Activated CD4-positive, CD25-positive, alpha-beta regulatory T cell (primary cell): ENCODE measurements at regions not wholly inside any gene's neighbourhood (a gene's known extent, or its start where the extent isn't known, plus 50 kb on each side); places are given as distances from the start of the nearest gene placed in this dataset.
"Not testable (repeated sequence)": the region's sequence is repeated elsewhere in the genome, so short reads cannot be mapped to it uniquely, and the experiment has no call there.

Experiments
- DNase-seq, 4 experiments: peaks; one replicate each; lab custom pipeline; 2025; lab: John Stamatoyannopoulos, UW

GRCh38 chr12:127981875-127982274, 285.1 kb upstream of the TMEM132C start:
- DNase-seq: no peak

DNA sequence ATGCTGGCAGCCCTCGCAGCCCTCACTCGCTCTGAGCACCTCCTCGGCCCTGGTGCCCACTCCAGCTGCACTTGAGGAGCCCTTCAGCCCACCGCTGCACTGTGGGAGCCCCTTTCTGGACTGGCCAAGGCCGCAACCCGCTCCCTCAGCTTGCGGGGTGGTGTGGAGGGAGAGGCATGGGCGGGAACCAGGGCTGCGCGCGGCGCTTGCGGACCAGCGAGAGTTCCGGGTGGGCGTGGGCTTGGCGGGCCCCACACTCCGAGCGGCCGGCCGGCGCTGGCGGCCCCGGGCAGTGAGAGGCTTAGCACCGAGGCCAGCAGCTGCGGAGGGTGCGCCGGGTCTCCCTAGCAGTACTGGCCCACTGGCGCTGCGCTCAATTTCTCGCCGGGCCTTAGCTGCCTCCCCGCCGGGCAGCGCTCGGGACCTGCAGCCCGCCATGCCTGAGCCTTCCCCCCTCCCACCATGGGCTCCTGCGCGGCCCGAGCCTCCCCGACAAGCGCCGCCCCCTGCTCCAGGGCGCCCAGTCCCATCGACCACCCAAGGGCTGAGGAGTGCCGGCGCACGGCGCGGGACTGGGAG, 283.7 kb upstream of the TMEM132C start:
- not testable (repeated sequence) for DNase-seq

DNA sequence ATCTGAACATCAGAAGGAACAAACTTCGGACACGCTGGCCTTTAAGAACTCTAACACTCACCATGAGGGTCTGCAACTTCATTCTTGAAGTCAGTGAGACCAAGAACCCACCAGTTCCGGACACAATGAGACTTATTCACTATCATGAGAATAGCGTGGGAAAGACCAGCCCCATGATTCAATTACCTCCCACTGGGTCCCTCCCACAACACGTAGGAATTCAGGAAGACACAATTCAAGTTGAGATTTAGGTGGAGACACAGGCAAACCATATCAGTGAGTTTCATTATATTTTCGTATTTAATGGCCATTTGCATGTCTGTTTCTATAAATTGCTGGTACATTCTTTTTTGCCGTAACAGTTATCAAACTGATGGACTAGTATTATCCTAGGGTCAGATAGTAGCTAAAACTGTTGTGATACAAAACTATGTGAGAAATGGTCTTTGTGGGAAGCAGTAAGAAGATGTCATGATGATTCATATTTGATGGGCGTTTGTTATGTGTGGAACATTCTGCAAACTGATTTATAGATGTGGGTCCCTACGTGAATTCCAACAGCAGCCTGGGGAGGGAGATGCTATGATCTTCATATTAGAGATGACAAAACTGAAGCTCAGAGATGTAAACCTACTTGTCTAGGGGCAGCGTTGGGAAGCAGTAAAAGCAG, 282.4 kb upstream of the TMEM132C start:
- DNase-seq: no peak

GRCh38 chr12:127987199-127987901, 279.6 kb upstream of the TMEM132C start:
- DNase-seq: no peak

- DNase-seq: no peak
These were observed 275.5 kb upstream of the TMEM132C start for GRCh38 chr12:127991485-127991884.

- no peak for DNase-seq
These were observed 268.0 kb upstream of the TMEM132C start for GRCh38 chr12:127998988-127999387.

DNA sequence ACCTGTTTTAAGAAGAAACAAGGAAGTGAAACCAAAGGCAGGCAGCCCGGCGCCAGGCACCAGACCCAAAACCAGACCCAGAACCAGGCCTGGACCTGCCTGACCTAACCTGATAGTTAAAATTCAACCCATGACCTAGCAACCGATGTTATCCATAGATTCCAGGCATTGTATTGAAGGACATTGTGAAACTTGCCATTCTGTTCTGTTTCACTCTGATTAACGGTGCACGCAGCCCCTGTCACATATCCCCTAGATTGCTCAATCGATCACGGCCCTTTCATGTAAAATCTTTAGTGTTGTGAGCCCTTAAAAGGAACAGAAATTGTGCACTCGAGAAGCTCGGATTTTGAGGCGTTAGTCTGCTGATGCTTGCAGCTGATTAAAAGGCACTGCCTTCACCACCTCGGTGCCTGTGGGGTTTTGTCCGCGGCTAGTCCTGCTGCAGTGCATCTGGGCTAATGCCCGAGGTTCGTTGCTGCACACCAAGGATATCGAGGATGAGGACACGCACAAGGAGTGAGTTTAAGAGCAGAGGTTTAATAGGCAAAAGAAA, 262.5 kb upstream of the TMEM132C start:
- DNase-seq: no peak

- no peak for DNase-seq
These were observed 259.7 kb upstream of the TMEM132C start for GRCh38 chr12:128007250-128007649.

GRCh38 chr12:128008341-128008740, 258.6 kb upstream of the TMEM132C start:
- DNase-seq: no peak

DNA sequence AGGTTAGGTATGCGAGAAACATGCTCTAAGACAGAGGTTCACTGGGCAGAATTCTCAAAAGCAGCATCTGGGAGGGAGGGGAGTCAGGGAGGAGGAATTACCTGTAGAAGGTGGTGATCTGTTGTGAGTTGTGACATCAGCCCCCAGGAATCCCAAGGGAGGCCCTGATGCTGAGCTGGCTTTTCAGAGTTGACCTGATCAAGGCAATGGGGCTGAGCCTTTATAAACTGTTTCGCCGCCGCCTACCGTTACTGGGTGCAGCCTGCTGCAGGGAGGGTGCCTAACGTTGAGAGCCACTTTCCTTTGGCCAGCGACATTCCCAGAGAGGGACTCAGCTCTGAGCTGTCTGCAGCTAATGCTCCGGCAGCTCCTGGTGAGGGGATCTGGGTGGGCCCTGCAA, 257.9 kb upstream of the TMEM132C start:
- DNase-seq: no peak

- DNase-seq: no peak
These were observed 254.9 kb upstream of the TMEM132C start for GRCh38 chr12:128012110-128012509.

DNA sequence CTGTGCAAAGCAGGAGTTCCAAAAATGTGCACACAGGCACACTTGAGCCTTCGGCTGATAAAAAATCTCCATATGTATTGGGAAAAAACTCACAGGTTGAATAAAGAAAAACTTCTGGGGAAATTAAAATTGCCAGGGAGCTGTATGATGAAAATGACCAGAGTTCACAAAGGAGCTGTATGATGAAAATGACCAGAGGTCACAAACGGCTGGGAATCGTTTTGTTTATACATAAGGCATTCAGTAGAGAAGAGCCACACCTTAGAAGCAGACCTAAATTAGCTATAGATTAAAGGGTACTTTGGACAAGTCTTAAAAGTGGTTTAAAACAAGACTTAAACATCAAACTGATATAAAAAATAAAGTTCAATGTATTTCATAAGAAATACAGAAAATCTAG, 251.7 kb upstream of the TMEM132C start:
- DNase-seq: no peak

GRCh38 chr12:128018067-128018466, 248.9 kb upstream of the TMEM132C start:
- DNase-seq: no peak

- no peak for DNase-seq
These were observed 246.9 kb upstream of the TMEM132C start for GRCh38 chr12:128019996-128020544.

DNA sequence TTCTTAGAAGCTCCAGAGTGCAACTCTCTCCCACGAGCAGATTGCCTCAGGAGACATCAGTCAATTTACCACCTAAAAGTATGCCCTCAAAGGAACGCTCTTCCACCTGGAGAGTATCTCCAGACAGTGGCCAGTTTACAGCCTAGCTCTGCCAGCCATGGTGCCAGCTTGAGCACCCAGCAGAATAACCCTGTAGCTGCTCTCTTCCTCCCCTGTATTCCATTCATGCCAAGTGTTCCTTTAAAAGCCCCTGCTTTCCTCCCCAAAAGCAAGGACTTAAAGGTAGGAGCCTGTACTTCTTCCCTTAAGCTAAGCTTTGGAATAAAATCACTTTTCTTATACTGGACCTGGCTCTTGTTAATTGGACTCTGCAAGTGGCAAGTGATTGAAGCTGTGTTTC, 245.4 kb upstream of the TMEM132C start:
- DNase-seq: no peak

GRCh38 chr12:128025589-128026245, 241.3 kb upstream of the TMEM132C start:
- DNase-seq: no peak

DNA sequence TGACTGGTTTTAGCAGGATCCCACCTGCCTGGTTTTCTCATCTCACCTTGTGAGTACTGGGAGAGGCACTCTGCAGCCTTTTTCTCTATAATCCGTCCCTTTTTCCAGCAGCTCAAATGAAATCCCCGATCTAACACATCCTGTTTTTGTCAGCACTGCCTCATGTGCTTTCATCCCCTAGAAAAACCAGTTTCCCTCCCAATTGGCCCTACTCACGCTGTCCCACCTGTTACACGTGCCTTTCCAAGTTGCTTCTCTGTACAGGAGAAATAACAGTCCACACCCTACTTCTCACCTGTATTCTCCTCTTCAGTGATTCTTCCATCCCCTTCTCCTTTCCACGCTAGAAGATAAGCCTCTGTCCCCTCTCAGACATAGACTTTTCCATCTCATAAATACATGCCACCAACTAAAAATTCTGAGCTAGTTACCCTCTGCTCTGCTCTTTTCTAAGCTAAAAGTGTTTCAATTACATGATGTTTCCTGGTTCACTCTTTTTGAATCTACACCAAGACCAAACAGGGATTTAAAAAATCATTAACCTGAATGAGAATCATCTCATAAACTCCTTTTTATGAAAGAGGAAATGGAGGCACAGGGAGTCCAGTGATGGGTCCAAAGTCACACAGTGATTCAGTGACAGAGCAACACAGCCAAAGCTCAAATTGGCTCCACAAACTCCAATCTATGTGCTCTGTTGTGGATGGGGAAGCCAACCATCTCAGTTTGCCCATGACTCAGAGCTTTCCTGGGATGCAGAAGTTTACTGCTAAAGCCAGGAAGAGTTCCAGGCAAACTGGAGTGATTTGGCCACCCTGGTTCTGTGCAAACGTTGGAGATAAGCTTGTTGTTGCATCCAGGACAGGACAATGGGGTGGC, 240.0 kb upstream of the TMEM132C start:
- DNase-seq: no peak

DNA sequence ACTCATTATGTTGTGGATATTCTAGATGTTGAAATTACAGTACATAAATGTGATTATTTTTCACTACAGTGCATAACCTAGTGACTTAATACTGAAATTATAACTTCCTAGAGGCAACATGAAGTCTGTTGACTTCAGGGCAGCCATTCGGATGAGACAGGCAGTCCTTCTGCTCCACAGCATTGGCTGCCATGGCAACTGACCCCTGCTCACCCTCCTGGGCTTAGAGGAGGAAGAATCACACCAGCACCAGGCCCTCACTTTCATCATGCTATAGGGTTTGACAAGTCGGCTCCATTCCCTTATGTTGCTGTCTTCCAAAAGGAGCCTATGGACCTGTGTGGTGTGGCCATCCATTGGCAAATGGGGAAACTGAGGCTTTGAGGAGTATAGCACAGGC, 233.5 kb upstream of the TMEM132C start:
- DNase-seq: no peak

DNA sequence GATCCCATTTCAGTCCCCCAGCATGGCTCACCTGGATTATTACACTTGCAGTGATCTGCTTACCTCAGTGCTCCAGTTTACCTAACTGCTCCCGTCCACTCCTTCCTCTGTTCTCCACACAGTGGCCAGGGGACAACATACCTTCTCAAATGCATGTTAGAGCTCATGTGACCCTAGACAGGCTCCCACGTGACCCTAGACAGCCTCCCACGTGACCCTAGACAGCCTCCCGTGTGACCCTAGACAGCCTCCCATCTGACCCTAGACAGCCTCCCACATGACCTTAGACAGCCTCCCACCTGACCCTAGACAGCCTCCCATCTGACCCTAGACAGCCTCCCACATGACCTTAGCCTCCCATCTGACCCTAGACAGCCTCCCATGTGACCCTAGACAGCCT, 226.0 kb upstream of the TMEM132C start:
- DNase-seq: no peak

DNA sequence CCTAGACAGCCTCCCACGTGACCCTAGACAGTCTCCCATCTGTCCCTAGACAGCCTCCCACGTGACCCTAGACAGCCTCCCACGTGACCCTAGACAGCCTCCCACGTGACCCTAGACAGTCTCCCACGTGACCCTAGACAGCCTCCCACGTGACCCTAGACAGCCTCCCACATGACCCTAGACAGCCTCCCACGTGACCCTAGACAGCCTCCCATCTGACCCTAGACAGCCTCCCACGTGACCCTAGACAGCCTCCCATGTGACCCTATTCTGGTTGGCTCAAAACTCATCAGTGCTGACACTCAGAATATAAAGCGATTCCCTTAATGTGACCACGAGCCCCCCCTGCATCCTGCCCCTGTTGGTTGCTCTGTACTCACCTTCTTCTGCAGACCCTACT, 224.7 kb upstream of the TMEM132C start:
- not testable (repeated sequence) for DNase-seq

DNA sequence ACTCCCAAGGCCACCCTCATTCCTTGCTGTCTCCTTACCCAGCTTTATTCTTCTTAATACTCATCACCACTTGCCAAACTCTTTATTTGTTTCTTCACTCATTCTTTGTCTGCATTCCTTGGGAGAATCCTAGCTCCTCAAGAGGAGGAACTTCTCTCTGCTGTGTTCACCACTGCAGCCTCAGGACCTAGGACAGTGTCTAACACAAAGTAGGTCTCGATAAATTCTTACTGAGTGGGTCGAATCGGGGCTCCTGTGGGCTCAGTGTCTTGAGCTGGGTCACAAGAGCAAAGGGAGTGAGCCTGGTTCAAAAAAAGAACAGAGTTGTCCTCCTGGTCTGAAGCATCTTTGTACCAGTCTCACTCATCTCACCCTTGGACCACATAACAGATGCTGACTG, 224.1 kb upstream of the TMEM132C start:
- no peak for DNase-seq
